ENCODE measurements at regions not wholly inside any gene's neighbourhood (a gene's known extent, or its start where the extent isn't known, plus 50 kb on each side); places are given as distances from the start of the nearest gene placed in this dataset.

- DNase-seq (no peak), ATAC-seq (ENCODE audit: low read depth) (no peak)
- no peak overlapping the region for H3K27ac ChIP-seq (ENCODE audit: low read length in 2 of 2)
- no peaks in the 10 kb centered on the region for H3K9me3 ChIP-seq (ENCODE audit: control extremely low read depth in 1 of 3, control insufficient read depth in 2 of 3, insufficient read depth in 1 of 3, low read length in 2 of 3)
- no peaks in the 10 kb centered on the region for H3K9me3 Mint-ChIP-seq (ENCODE audit: insufficient read depth)
- no CpG with 5 or more reads among the region's 2 CpGs for WGBS (ENCODE audit: insufficient coverage)
- no peaks in the 10 kb centered on the region for H3K4me1 ChIP-seq (ENCODE audit: control insufficient read depth in 2 of 2, insufficient read depth in 2 of 2, low read length in 2 of 2)
- H3K9ac ChIP-seq (ENCODE audit: low read length): no peak overlapping the region
- H3K4me1 Mint-ChIP-seq: no peaks in the 10 kb centered on the region
- no peak overlapping the region for H2AFZ ChIP-seq (ENCODE audit: insufficient read depth, low read depth, low read length, poor library complexity, severe bottlenecking)
- TF ChIP-seq CTCF (IDR thresholded peaks at IDR 0.05) (no peak), EZH2 (IDR thresholded peaks at IDR 0.05; ENCODE audit: borderline replicate concordance, insufficient read depth, low read depth, low read length, poor library complexity, severe bottlenecking) (no peak)
- peaks cover 0 to 9% (median 1%) of the 10 kb centered on the region in 4 experiments for H3K27me3 ChIP-seq (replicated peaks in 1 of 4; ENCODE audit: control extremely low read depth in 1 of 4, control insufficient read depth in 3 of 4, insufficient read depth in 4 of 4, low read length in 3 of 4)
- H3K36me3 ChIP-seq (replicated peaks in 1 of 2; ENCODE audit: control extremely low read depth in 1 of 2, control insufficient read depth in 1 of 2, extremely low read depth in 1 of 2, insufficient read depth in 2 of 2, low read length in 1 of 2): no peaks in the 10 kb centered on the region
- ChIA-PET CTCF (no interaction called here), POLR2A (no interaction called here)
- no peak overlapping the region for H3K4me3 ChIP-seq (ENCODE audit: control extremely low read depth in 1 of 5, extremely low read depth in 1 of 5, insufficient read depth in 1 of 5, low read depth in 2 of 5, low read length in 4 of 5)
- H4K20me1 ChIP-seq (ENCODE audit: control insufficient read depth, insufficient read depth, low read length, poor library complexity, severe bottlenecking): no peaks in the 10 kb centered on the region
- peaks cover 22% of the 10 kb centered on the region for H3K27me3 Mint-ChIP-seq
- no peaks in the 10 kb centered on the region for H3K79me2 ChIP-seq (ENCODE audit: control insufficient read depth, insufficient read depth, low read length)
- intact Hi-C loops (cut with micrococcal nuclease): no loop called here
- no peak overlapping the region for H3K27ac Mint-ChIP-seq
- no peak overlapping the region for H3K4me2 ChIP-seq (replicated peaks; ENCODE audit: low read depth, low read length, poor library complexity, severe bottlenecking)
- no peak overlapping the region for H3K4me3 Mint-ChIP-seq
These were observed 744.4 kb upstream of the FANCL start for GRCh38 chr2:58985541-58985940.

DNA sequence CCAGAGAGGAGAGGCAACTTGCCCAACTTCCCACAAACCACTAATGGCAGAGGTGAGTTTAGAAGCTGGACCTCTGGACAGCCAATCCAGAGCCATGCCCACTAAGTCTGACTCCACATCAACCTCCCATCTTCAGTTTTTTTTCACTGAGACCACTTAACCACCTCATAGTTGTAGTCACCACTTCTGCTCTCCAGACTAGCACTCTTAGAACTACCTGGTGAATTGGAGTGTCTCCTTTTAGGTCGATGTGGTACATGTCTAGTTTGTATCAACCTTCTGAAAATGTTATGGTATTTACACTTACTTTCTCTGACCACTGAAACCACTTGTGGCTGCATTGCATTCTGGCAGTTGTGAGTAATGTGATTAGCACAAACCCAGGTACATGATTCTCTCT lies 743.6 kb upstream of the FANCL start:
- no peak overlapping the region for H3K4me3 ChIP-seq (ENCODE audit: control extremely low read depth in 1 of 5, extremely low read depth in 1 of 5, insufficient read depth in 1 of 5, low read depth in 2 of 5, low read length in 4 of 5)
- H3K4me2 ChIP-seq (replicated peaks; ENCODE audit: low read depth, low read length, poor library complexity, severe bottlenecking): no peak overlapping the region
- ATAC-seq (ENCODE audit: low read depth) (no peak), DNase-seq (no peak)
- Mint-ChIP-seq H3K27me3 (peaks cover 22% of the 10 kb centered on the region), H3K27ac (no peak overlapping the region), H3K9me3 (ENCODE audit: insufficient read depth) (no peaks in the 10 kb centered on the region), H3K4me3 (no peak overlapping the region), H3K4me1 (no peaks in the 10 kb centered on the region)
- H2AFZ ChIP-seq (ENCODE audit: insufficient read depth, low read depth, low read length, poor library complexity, severe bottlenecking): no peak overlapping the region
- no peaks in the 10 kb centered on the region for H3K36me3 ChIP-seq (replicated peaks in 1 of 2; ENCODE audit: control extremely low read depth in 1 of 2, control insufficient read depth in 1 of 2, extremely low read depth in 1 of 2, insufficient read depth in 2 of 2, low read length in 1 of 2)
- TF ChIP-seq CTCF (IDR thresholded peaks at IDR 0.05): no peak
- no peak for TF ChIP-seq EZH2 (IDR thresholded peaks at IDR 0.05; ENCODE audit: borderline replicate concordance, insufficient read depth, low read depth, low read length, poor library complexity, severe bottlenecking)
- H3K27ac ChIP-seq (ENCODE audit: low read length in 2 of 2): no peak overlapping the region
- CTCF ChIA-PET: no interaction called here
- no peaks in the 10 kb centered on the region for H3K79me2 ChIP-seq (ENCODE audit: control insufficient read depth, insufficient read depth, low read length)
- H3K9ac ChIP-seq (ENCODE audit: low read length): no peak overlapping the region
- H3K9me3 ChIP-seq (ENCODE audit: control extremely low read depth in 1 of 3, control insufficient read depth in 2 of 3, insufficient read depth in 1 of 3, low read length in 2 of 3): no peaks in the 10 kb centered on the region
- no CpG with 5 or more reads among the region's 1 CpG for WGBS (ENCODE audit: insufficient coverage)
- H3K27me3 ChIP-seq (replicated peaks in 1 of 4; ENCODE audit: control extremely low read depth in 1 of 4, control insufficient read depth in 3 of 4, insufficient read depth in 4 of 4, low read length in 3 of 4): peaks cover 0 to 9% (median 1%) of the 10 kb centered on the region in 4 experiments
- intact Hi-C loops (cut with micrococcal nuclease): no loop called here
- no peaks in the 10 kb centered on the region for H3K4me1 ChIP-seq (ENCODE audit: control insufficient read depth in 2 of 2, insufficient read depth in 2 of 2, low read length in 2 of 2)
- no peaks in the 10 kb centered on the region for H4K20me1 ChIP-seq (ENCODE audit: control insufficient read depth, insufficient read depth, low read length, poor library complexity, severe bottlenecking)
- POLR2A ChIA-PET: no interaction called here
